GM21529 (cell line): ENCODE measurements at regions not wholly inside any gene's neighbourhood (a gene's known extent, or its start where the extent isn't known, plus 50 kb on each side); places are given as distances from the start of the nearest gene placed in this dataset.

ENCODE experiments used
- ATAC-seq: cut with Tn5 transposase; IDR thresholded peaks from one replicate; pipeline ENCODE4 v1.9.1; 2021; ENCODE audit not compliant: unreplicated experiment

GRCh38 chr10:76735866-76736265 is 901.7 kb downstream of the KCNMA1 start:
- no peak for ATAC-seq

DNA sequence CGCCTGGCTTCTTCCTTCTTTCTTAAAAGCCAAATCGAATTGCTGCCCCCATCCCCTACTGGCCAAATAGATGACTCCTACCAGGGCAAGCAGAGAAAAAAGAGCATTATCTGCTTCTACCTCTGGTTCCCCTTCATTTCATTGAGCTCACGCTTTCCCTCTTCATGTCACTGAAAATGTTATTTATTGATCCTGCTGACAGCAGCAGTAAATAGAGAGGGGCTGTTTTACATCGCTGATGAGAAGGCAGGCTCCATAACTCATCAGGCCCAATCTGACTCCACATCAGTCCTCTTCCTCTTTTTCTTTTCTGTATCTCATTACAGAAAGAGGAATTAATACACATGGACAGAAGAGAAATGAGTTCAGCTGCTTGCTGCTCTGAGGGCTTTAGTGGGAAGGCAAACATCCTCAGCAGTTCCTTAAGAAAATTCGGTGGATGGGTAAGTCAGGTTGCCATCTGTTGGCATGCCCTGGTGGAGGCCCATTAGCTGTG is 904.1 kb downstream of the KCNMA1 start:
- no peak for ATAC-seq

GRCh38 chr10:76732306-76732705 is 905.3 kb downstream of the KCNMA1 start:
- ATAC-seq: no peak

GRCh38 chr10:76729841-76730487 is 907.6 kb downstream of the KCNMA1 start:
- no peak for ATAC-seq

DNA sequence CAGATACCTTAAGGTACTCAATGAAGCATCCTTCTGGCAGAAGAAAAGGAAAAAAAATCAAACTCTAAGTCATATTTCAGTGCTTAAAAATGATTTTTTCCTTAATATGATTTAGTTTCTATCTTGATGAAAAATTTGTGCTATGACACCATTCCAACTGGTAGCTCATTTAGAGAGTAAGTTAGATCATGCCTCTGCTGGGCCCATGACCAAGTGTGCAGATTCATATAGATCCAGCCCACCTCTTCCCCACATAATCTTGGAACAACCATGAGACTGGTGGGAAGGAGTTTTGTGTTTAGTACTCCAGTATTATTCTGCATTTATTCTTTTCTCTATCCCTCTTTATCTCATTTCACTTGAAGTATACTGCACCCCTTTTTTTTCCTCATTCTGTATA is 908.3 kb downstream of the KCNMA1 start:
- no peak for ATAC-seq

GRCh38 chr10:76727038-76727437 is 910.6 kb downstream of the KCNMA1 start:
- no peak for ATAC-seq

- ATAC-seq: no peak
Observed at GRCh38 chr10:76723844-76724243, 913.8 kb downstream of the KCNMA1 start.

GRCh38 chr10:76721891-76722505 is 915.6 kb downstream of the KCNMA1 start:
- ATAC-seq: no peak

- no peak for ATAC-seq
Observed at GRCh38 chr10:76719006-76719405, 918.6 kb downstream of the KCNMA1 start.

- ATAC-seq: no peak
Observed at GRCh38 chr10:76717141-76717540, 920.5 kb downstream of the KCNMA1 start.

DNA sequence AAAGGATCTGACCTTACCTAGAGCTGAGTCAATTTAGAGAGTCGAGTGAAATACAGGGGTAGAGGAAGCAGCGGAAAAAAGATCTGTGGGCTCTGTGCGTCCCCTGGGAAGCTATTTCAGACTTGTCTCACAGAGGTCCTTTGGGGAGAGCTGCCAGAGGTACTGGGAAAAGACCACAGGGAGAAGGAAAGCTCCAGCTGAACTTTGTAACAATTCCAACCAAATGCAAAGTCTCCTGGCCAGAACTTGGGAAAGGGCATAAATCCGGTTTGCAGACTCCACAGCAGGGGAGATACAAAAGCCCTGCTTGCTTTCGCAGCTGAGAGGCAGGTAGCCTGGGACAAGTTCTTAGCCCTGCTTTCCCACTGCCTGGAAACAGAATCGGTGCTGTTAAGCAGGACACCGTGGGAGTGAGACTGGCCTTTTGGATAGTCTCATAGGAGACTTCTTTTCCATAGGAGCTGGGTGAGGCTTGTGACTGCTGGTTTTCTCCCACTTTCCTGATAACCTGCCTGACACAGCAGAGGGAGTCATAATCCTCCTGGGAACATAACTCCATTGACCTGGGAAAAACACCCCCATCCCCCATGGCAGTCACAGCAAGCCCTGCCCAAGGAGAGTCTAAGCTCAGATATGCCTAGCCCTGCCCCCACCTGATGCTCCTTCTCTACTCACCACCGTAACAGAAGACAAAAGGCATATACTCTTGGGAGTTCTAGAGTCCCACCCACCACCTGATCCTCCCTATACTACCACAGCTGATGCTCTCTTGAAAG is 926.2 kb downstream of the KCNMA1 start:
- ATAC-seq: no peak

- ATAC-seq: no peak
Observed at GRCh38 chr10:76700241-76700640, 937.4 kb downstream of the KCNMA1 start.

DNA sequence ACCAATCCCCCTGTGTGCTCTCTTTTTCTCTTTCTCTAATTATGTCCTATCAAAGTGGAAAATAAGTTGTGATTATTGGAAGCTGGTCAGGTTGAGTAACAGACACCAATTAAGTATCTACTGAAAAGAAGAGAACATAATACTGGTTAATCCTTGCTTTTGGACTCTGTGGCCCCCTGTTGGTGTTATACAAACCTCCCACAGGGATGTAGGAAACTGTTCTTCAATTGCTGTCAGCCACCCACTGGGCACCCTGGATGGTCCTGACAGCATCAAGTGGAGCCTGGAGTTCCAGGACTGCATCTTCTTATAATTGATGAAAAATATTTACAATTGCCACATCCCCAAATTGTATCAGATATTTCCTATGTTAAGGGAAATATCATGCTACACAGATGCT is 939.7 kb downstream of the KCNMA1 start:
- ATAC-seq: no peak

DNA sequence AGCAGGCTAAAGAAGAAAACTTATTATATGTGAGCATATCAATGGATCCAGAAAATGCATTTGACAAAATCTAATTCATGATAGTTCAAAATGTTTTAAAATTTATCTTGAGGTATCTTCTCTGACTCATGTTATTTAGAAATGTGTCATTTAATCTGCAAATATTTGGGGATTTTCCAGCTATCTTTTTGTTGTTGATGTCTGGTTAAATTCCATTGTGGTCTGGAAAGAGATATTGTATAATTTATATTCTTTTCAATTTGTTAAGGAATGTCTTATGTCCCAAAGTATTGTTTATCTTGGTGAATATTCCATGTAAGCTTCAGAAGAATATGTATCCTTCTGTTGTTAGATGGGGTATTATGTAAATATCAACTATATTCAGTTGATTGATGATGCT is 942.5 kb downstream of the KCNMA1 start:
- ATAC-seq: no peak

- ATAC-seq: no peak
Observed at GRCh38 chr10:76686201-76686600, 951.4 kb downstream of the KCNMA1 start.

DNA sequence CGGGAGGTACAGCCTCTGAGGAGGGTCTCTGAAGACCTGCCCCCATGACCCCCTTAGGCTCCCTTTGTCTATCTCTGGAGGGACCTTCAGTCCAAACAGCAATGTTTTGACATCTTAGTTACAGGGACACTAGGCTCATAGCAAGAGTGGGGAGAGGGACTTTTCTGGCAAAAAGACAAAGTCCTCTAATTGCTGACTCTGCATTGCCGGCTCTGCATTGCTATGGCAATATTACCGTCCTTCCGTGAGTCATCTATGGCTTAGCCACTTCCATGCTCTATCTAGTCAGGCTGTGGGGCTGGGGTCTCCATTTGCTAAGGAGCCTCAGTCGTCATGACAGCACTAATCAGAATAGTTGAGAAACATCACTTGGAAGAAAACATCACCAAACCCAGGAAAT is 952.6 kb downstream of the KCNMA1 start:
- no peak for ATAC-seq

- no peak for ATAC-seq
Observed at GRCh38 chr10:76681153-76681552, 956.5 kb downstream of the KCNMA1 start.

DNA sequence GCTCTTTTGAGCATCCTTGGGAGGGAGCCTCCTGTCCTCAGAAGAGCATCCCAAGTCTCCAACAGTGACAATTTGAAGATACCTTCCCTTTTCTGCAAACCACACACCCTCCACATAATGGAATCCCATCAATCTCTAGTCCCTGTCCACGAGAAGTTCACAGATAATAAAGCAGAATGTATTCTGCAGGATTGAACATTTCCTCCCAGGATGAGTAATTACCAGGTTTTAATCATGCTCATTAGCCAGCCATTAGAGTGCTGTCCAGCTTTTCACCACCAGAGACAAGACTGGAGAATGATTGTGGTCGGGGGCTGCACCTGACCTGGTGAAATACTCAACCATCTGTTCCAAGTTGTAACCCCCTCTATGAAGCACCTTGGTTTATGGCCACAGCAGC is 958.6 kb downstream of the KCNMA1 start:
- no peak for ATAC-seq

DNA sequence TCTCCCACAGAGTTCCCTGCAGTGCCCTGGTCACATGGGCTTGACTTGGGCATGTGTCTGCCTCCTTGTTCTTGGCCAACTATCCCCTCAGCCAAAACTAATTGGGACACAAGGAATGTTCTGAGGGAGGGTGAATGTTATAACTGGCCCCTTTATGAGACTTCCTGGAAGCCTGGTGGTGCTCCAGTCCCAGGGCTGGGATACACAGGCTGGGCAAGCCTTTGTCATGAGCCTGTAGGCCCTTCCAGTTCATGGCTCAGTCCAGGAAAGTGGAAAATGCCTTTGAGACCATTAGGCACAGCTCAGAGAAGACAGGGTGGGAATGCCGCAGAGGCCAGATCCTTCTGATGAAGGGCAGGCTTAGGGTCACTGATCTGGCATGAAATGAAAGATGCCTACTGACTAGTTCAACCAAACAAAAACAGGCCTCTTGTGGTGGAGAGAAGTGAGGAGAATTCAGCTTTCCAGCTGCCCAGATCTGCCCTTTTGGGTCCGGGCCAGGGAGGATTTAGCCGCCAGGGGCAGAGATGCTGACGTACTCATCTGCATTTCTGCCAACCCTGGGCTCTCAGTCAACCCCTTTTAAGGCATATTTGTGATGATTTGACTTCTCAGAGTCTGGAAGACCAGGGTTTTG is 961.5 kb downstream of the KCNMA1 start:
- no peak for ATAC-seq

- no peak for ATAC-seq
Observed at GRCh38 chr10:76675561-76675950, 962.1 kb downstream of the KCNMA1 start.
